GM18499 (cell line): ENCODE measurements at regions not wholly inside any gene's neighbourhood (a gene's known extent, or its start where the extent isn't known, plus 50 kb on each side); places are given as distances from the start of the nearest gene placed in this dataset.
A peak's percentile ranks its signal among the peaks of the same experiment; 100 is the strongest.

Experiments used
- ATAC-seq: cut with Tn5 transposase; IDR thresholded peaks from one replicate; pipeline ENCODE4 v1.9.1; 2021; ENCODE audit warnings: moderate number of reproducible peaks; ENCODE audit not compliant: insufficient read depth, unreplicated experiment

DNA sequence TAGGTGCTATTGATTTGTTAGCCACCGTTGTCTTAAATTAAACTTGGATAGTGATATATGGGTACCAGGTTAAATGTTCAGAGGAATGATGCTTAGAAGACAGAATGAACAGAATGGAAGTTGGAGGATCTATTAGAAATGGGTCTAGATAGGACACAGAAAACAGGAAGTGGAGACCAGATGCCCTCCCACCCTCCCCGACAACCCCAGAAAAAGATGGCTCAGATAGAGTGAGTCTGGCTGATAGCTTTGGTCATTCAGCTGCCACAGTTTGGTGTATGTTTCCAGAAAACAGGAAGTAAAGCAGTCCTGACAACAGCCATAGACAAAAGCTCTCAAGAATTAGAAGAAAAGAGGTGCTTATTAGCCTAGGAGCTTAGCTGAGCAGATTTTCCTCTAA, 71.5 kb upstream of the DSG1 start:
- no peak for ATAC-seq

DNA sequence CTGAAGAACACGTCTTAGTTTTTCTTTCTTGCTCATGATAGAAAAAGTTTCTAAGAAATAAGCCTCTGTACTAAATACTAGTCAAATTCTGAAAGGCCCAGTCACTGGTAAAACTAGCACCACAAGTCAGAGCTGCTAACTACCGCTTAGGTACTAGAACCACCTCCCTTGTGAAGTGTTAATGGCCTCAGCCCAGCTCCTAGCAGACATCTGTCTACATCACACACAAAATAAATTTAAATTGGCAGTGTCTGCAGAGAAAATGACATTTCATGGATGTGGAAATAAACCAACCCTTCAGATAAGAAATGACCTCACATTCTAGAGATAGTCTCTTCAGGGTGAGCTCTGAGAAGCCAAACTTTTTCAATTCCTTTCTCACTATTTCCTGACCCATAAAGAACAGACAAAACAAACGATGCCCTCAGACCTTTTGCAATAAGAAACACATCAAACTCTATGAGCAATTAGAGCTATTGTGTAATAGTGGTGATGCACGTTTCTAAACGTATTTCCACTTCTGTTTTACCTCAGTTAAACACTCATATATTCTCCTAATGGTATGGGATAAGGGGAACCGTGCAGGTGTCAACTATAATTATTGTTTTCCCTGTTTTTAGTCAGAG, 70.3 kb upstream of the DSG1 start:
- no peak for ATAC-seq

DNA sequence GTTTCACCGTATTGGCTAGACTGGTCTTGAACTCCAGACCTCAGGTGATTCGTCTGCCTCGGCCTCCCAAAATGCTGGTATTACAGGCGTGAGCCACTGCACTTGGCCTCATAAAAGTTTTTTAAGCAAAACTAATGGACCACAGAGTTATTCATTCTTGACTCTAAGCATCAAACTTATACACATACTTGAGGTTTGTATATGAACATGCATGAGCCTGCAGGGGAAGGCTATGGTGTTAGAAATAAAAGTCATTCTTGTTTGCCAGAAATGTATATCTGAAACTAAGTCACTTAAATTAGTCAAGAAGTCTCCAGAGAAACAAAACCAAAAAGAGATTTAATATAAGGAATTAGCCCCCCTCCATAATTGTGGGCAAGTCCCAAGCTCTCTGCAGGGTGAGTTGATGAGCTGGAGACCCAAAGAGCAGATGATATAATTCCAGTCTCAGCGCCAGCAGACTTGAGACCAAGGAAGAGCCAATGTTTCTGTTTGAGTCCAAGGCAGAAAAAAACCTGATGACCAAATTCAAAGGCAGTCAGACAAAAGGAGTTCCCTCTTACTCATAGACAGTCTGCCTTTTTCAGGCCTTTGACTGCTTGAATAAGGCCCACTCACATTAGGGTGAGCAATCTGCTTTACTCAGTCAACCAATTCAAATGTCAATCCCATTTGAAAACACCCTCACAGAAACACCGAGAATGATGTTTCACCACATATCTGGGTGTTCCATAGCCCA, 69.0 kb upstream of the DSG1 start:
- ATAC-seq = no peak

DNA sequence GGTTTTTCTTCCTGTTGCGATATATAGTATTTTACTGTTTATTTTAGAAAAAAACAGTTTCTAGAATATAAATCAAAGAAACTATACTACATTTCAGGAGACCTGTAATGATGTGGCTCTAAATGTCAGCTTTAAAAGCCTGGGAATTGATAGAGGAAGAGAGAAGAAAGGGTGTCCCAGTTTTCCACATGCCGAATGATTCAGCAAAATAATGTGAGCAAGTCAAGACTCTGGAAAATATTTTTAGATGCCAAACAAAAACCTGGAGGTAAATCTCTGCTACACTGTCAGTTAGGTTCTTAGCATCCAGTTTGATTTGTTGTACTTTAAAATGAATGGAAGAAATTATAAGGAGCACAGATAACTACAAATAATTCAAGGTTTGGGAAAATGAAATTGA, 67.1 kb upstream of the DSG1 start:
- no peak for ATAC-seq

DNA sequence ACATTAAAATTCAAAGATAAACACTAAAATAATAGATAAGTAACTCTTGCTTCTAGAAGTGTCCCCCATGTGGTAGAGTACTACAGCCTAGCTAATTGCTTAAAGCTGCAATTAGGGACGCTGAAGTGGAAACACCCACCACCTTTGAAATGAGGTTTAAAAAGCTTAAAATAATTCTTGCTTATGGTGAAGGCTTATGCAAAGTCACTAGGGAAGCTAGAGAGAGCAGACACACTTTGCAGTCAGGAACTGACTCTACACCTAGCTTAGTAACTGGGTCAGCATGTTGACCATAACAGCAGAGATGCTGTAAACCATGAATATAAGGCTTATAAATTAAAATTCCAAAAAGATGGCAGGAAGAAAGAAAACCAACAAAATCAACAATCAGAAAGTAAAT, 65.4 kb upstream of the DSG1 start:
- no peak for ATAC-seq

DNA sequence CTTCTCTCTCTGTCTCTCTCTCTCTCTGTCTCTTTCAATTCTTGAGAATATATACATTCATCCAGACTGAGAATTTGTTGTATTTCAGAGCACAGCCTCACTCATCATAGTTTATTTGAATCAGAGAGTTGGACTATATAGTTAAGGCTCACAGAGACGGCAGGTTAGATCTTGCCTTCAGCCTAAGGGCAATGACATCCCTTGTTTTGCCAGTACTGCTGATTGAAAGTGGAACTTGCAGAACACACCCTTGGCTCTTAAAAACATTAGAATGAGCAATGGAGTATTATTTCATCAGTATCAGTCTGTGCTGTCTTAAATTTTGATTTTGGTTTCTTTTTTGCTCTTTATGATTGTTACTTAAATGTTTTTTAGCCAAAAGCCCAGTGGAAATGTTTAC, 62.0 kb upstream of the DSG1 start:
- ATAC-seq = no peak

DNA sequence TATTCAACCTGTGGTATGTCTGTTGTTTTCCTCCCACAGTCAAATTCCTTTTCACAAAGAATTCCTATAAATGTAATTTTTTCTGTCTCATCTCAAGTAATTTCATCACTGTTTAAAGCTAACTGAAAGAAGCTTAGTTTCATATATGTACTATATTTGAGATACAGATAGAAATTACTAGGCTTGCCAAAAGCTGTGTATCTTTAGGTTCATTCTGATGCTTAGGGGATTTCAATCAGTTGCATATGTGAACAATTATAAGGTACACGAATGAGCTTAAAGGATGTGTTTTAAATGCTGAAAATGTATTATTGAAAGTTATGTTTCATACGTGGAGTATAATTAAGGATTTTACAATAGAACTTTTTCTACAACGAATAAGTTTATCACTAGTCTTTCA, 59.2 kb upstream of the DSG1 start:
- ATAC-seq = no peak

DNA sequence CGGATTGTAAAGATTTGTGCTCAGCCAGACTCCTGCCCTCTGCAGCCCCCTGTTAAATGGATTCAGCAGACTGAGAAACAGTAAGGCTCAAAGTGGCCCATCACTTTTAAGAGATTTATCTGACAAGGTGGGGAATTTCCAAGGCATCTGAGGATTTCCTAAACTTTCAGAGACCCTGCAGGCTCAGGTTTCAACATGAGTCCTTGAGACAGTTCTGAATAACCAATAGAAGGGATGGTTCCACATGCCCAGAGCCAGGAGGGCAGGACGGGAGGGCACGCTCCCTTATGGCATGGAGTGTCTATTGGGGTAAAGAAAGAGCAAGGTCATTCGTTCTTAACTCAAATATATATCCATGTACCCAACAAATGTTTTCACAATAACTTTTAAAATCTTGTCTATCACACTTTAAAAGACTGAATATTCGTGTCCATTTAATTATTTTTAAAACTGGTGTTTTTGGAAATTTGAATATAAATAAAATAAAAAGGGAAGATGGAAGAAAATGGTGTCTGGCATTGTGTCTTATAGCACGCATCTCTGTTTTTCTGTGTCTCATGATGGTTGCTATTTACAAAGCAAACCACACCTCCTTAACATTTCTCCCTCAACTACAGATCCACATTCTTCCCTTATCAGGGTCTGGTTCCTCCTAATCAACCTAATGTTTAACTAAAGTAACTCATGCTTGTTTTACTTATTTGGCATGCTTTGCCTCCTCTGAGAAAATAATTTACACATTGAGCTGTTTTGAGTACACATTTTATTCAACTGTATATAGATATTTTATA, 56.0 kb upstream of the DSG1 start:
- ATAC-seq = no peak

DNA sequence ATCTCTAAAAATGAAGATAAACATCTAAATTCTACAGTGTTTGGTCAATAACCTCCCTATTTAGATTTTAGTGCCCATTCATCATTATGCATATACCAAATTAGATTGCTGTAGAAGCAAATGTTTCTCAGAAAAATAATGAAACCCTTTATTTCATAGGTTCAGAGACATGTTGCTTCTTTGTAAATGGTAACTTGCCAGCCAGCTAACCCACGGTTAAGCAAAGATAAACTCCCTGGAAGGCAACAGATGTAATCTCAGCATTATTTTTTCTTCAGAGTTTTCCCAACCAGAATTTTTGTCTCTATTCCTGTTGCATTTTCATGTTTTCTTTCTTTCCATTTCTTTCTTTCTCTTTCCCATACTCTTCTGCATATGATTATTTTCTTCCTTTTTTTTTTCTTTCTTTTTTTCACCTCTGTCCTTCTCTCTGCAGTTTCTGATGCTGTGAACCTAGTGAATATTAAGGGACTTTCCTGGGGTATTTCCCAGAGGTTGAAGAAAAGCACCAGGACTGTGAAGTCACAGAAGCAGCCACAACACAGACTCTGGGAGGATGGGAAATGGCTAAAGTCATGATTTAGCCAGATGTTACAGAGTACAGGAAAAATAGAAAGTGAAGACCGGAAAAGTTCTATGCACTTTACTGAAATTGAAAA, 50.0 kb upstream of the DSG1 start:
- peak; percentile 77 for ATAC-seq
